ENCODE measurements at regions not wholly inside any gene's neighbourhood (a gene's known extent, or its start where the extent isn't known, plus 50 kb on each side); places are given as distances from the start of the nearest gene placed in this dataset.
A peak's percentile ranks its signal among the peaks of the same experiment; 100 is the strongest.
"Not testable (repeated sequence)": the region's sequence is repeated elsewhere in the genome, so short reads cannot be mapped to it uniquely, and the experiment has no call there.

- H3K4me3 ChIP-seq, result no peak overlapping the region
- TF ChIP-seq, protein P1, sequence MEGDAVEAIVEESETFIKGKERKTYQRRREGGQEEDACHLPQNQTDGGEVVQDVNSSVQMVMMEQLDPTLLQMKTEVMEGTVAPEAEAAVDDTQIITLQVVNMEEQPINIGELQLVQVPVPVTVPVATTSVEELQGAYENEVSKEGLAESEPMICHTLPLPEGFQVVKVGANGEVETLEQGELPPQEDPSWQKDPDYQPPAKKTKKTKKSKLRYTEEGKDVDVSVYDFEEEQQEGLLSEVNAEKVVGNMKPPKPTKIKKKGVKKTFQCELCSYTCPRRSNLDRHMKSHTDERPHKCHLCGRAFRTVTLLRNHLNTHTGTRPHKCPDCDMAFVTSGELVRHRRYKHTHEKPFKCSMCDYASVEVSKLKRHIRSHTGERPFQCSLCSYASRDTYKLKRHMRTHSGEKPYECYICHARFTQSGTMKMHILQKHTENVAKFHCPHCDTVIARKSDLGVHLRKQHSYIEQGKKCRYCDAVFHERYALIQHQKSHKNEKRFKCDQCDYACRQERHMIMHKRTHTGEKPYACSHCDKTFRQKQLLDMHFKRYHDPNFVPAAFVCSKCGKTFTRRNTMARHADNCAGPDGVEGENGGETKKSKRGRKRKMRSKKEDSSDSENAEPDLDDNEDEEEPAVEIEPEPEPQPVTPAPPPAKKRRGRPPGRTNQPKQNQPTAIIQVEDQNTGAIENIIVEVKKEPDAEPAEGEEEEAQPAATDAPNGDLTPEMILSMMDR (IDR thresholded peaks at IDR 0.05), result no peak
- H3K27ac ChIP-seq, result peak overlapping the region in 1 of 2 donors; percentile 72
- DNase-seq (ENCODE audit: low spot score), result no peak
Measured at GRCh38 chr4:87716371-87717265, 66.5 kb downstream of the DMP1 start.

DNA sequence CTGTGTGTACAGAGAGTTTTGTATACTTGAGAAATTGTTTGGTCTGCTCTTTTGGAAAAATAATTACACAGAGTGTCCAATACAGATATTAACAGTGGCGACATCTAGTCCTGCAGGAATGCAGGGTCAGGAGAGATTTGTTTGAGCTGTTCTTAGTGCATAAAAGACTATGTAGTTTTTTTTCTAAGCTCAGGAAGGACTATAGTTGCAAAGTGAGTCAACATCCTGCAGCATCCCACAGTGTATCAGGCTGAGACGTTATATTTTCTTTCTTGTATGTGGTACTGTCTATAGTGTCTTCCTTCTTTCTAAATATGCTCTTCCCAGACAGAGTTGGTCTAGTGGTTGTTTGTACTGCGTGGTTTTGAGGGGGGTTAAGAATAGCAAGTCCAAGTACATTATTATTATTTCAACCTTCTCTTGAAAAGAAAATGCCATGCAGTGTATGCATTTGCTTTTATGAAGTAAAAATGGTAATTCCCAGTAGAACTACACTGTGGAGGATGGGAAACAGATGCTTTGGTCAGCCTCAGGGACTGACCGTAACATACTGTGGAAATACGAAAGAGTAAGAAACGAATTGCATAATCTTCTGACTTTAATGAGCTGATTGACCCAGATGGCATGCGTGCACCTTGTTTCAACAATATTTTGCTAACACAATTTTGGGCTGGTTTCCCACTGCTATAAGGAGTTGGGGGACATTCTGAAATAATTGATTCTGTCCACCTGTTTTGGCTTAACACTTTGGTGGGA is 67.4 kb downstream of the DMP1 start:
- DNase-seq (ENCODE audit: low spot score), result no peak
- TF ChIP-seq, protein P1 (IDR thresholded peaks at IDR 0.05), result no peak
- no peak overlapping the region for H3K4me3 ChIP-seq
- peak overlapping the region in 1 of 2 donors; percentile 72 for H3K27ac ChIP-seq

DNA sequence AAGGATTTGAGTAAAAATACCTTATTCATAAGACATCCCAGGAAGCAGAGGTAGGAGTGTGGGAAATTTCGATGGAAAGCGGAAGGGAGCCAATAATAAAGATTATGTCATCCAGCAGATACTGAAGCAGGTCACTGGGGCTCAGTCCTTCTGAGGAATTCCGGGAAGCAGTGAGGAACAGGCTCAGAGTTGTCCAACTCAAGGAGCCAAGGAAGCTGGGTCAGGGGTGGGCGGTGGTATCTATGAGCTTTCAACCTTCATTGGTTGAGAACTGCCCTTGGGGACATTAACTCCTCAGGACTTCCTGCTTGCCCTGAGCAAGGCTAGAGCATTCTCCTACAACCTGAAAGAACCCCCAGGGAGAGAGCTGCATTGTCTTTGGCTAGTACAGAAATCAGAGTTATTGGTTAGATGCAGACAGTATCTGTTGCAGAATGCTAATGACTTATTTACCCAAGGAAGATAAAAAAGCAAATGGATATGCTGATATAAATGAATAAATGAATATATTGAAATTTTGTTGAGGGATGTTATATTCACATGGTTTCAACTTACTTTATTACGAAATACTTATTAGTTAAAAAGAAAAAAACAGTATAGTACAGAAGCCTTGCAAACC is 68.2 kb downstream of the DMP1 start:
- DNase-seq (ENCODE audit: low spot score), result no peak
- peak overlapping the region in 1 of 2 donors; percentile 72 for H3K27ac ChIP-seq

DNA sequence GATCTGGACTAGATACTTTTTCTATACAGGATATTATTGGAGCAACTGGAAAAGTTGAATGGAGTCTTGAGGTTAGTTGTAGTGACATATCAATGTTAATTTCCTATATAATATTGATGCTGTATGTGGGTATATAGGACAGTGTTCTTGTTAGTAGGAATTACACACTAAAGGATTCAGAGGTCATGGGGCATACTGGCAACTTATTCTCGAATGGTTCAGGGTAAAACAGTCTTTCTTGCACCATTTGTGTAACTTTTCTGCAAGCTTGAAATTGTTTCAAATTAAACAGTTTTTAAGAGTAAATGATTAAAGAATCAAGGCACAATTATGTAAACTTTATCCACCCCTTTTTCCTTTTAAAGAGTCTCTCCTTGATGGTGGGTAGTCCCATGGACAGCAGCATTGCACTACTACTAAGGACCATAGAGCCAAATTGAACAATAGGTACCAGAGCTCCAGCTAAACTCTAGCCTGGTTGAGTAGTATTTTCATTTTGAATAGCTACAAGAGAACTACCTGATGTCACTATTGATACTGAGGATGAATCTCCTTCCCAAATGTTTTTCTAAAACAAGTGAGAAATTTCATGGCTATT is 70.1 kb downstream of the DMP1 start:
- TF ChIP-seq, protein P1 (IDR thresholded peaks at IDR 0.05), result no peak
- no peak for DNase-seq (ENCODE audit: low spot score)
- Histone ChIP-seq H3K27ac (no peak overlapping the region), H3K4me3 (no peak overlapping the region)

More for the DNA sequence above, 68.2 kb downstream of the DMP1 start:
- TF ChIP-seq, protein P1 (IDR thresholded peaks at IDR 0.05), result no peak
- H3K4me3 ChIP-seq, result no peak overlapping the region

DNA sequence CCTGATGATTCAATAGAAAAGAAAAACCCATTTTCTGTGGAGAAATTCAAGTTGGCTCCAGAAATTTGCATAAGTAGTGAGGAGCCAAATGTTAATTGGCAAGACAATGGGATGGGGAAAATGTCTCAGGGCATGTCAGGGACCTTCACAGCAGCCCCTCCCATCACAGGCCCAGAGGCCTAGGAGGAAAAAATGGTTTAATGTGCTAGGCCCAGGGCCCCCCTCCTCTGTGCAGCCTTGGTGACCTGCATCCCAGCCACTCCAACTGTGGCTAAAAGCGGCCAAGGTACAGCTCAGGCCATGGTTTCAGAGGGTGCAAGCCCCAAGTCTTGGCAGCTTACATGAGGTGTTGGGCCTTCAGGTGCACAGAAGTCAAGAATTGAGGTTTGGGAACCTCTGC is 74.1 kb upstream of the IBSP start:
- H3K27ac ChIP-seq; H3K4me3 ChIP-seq; DNase-seq (ENCODE audit: low spot score): not testable (repeated sequence)

DNA sequence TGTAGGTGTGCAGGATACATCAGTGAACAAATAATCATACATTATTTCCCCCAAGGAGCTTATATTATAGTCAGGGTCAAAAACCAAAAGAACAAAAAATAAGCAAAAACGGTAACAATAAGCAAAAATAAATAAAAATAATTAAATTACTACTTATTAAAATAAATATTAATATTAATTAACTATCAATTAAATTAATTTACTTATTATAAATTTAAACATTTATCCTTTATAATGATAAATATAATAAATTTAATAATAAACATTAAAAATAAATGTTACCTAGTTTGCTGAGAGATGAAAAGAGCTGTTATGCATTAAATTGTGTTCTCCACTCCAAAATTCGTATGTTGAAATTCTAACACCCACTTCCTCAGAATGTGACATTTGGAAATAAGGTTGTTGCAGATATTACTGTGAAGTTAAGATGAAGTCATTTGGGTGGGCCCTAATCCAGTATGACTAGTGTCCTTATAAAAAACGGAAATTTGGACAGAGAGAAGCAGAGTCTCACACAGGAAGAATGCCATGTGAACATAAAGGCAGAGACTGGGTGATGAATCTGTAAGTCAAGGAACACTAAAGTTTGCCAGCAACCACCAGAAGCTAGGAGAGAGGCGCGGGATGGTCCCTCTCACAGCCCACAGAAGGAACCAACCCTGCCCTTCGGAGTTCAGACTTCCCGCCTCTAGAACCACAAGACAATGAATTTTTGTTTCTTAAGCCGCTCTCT is 67.2 kb upstream of the IBSP start:
- DNase-seq (ENCODE audit: low spot score), result no peak
- Histone ChIP-seq H3K27ac (peak overlapping the region in 1 of 2 donors; percentile 50), H3K4me3 (no peak overlapping the region)
- TF ChIP-seq, protein P1 (IDR thresholded peaks at IDR 0.05), result no peak
